ENCODE measurements at regions not wholly inside any gene's neighbourhood (a gene's known extent, or its start where the extent isn't known, plus 50 kb on each side); places are given as distances from the start of the nearest gene placed in this dataset.
"Not testable (repeated sequence)": the region's sequence is repeated elsewhere in the genome, so short reads cannot be mapped to it uniquely, and the experiment has no call there.

DNA sequence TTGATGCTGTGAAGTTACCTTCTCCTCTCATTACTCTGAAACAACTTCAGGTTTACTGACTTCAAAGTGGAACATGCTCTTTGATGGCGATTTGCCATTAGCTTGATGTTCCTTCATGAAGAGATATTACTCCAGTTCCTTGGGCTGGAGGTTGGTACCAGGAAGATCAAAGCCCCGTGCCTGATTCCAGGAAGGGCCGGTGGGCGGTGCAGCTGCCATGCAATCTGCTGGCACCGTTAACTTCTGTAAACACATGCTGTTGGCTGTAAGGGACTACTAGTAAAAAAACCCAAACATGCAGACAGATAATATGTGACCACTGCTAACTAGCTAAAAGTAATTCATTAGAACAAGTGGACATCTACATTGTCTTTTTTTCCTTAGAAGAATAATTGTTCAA is 182.8 kb upstream of the SPATA31A3 start:
- WGBS = 20% methylated on average over 1 of the region's 5 CpGs
- not testable (repeated sequence) for DNase-seq (ENCODE audit: low spot score in 2 of 2); H3K4me1 ChIP-seq

DNA sequence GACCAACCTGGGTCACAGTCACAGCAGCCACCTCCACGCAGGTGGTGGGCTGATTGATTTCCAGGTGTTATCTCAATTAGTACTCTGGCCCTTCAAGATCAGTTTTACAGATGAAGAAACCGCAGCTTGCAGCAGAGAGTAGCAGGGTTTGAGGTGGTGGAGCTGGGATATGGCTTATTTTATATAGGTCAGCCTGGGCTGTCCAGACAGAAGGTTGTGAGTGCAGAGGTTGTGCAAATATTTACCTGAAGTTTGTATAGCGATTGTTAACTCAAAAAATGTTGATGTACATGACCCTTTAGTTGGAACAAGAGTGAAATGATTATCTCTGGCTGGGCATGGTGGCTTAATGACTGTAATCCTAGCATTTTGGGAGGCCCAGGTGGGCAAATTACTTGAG is 179.4 kb upstream of the SPATA31A3 start:
- not testable (repeated sequence) for DNase-seq (ENCODE audit: low spot score in 2 of 2); H3K4me3 ChIP-seq; H3K27me3 ChIP-seq; H3K4me1 ChIP-seq; H3K9me3 ChIP-seq; H3K27ac ChIP-seq; H3K36me3 ChIP-seq
- WGBS = no CpG with 5 or more reads among the region's 3 CpGs

More for the DNA sequence above, 182.8 kb upstream of the SPATA31A3 start:
- H3K9me3 ChIP-seq, H3K27me3 ChIP-seq, H3K27ac ChIP-seq, H3K4me3 ChIP-seq, H3K36me3 ChIP-seq: not testable (repeated sequence)

DNA sequence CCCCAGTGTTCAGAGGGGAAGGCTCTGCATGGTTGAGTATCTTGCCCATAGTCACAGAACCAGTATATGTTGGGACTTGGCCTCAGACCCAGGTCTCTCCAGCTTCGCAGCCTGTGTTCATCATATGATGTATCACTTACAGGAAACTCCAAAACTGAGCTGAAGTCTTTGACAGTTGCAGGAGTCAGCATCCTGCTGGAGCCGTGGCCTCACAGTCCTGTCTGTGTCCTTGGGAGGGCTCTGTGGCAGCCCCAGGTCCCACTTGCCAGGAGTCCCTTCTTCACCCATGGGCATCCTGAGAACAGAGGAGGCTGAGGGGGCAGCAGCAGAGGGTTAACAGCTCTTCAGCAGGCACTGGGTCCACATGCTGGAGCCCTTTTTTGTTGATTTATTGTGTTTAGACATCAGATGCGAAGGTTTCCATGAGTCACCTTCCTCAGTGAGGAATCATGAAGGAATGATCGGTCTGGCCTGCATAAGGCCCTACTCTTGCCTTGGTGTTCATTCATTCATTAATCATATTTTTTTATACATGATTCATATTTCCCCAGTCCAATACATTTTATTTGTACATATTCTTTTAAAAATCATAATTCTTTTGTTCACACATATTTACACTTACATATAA is 176.3 kb upstream of the SPATA31A3 start:
- not testable (repeated sequence) for H3K4me3 ChIP-seq; H3K4me1 ChIP-seq; H3K27me3 ChIP-seq; DNase-seq (ENCODE audit: low spot score in 2 of 2); H3K9me3 ChIP-seq; H3K27ac ChIP-seq; H3K36me3 ChIP-seq
- 65% methylated on average over 2 of the region's 4 CpGs for WGBS

DNA sequence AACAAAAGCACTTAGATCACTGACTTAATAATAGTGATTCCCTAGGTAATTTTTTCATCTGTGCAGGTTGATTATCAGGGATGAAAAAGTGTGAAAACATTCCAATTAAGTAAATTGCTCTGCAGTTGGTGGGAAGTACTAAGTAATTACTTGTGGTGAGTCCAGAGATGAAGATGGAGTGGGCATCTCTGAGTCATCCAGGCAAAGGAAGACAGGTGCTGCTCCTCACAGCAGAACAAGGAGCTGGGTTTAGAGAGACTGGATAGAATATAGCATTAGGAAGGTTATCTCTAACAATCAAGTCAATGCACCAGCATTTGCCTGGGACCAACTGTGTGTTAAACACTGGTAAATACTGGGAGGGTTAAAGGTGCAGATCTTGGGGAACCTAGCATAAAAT is 174.0 kb upstream of the SPATA31A3 start:
- H3K27me3 ChIP-seq; H3K4me3 ChIP-seq; H3K27ac ChIP-seq; H3K9me3 ChIP-seq; DNase-seq (ENCODE audit: low spot score in 2 of 2); H3K36me3 ChIP-seq; H3K4me1 ChIP-seq: not testable (repeated sequence)

DNA sequence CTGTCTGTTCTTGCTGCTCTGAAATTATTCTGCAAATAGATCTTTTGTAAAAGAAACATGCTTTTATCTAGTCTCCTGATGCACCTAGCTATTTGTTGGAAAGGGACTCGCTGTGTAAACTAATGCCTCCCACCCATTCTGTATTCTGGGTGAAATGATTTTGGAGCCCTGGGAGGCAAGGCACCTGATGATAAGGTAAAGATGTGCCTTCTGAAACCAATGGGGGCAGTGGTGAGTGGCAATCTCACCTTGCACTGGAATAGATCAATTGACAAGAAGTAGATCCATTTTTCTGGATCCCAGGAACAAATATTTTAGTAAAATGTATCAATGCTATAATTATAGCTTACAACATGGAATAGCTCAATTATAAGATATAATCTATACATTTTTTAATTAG is 170.5 kb upstream of the SPATA31A3 start:
- H3K4me3 ChIP-seq; H3K27ac ChIP-seq; DNase-seq (ENCODE audit: low spot score in 2 of 2); H3K9me3 ChIP-seq; H3K36me3 ChIP-seq; H3K4me1 ChIP-seq; H3K27me3 ChIP-seq: not testable (repeated sequence)
- WGBS = no CpG with 5 or more reads among the region's 1 CpG

DNA sequence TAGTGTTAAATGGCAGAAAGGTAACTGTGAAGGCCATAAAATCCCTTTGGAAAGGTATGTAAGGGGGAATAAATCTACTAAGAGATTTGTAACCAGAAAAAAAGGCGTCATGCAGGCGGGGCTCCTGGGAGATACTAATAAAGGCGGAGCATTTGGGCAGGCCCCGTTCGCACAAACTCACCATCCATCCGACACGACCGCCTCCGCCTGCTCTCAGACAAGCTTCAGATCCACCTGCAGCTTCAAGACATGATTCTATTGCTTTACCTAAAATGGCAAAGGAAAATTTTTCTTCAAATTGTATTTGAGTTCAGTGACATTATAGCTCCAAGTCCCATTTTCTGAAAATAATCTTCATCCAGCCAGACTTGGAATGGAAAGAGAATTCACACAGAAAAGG is 162.9 kb upstream of the SPATA31A3 start:
- 91% methylated on average over 9 of the region's 9 CpGs for WGBS
- not testable (repeated sequence) for H3K9me3 ChIP-seq; H3K27me3 ChIP-seq; DNase-seq (ENCODE audit: low spot score in 2 of 2); H3K4me1 ChIP-seq; H3K36me3 ChIP-seq; H3K4me3 ChIP-seq; H3K27ac ChIP-seq

DNA sequence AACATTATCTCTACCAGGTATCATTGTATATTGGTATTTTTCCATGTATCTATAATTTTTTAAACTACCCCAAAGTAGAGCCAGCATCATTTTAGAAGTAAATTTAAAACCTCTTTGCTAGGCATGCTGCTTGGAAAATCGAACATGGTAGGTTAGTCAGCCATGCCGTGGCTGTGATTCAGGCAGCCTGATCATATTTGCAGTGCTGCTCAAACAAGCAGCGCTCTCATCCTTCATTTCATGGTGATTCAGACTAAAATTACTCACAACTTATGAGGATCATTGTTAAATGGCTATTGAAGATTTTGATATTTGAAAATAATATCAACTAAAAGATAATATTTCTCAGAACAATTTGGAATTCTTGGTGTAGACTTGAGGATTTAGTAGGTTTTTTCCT is 161.2 kb upstream of the SPATA31A3 start:
- not testable (repeated sequence) for H3K27ac ChIP-seq; DNase-seq (ENCODE audit: low spot score in 2 of 2); H3K36me3 ChIP-seq; H3K27me3 ChIP-seq; H3K4me3 ChIP-seq; H3K9me3 ChIP-seq; H3K4me1 ChIP-seq
- no CpG with 5 or more reads among the region's 3 CpGs for WGBS

DNA sequence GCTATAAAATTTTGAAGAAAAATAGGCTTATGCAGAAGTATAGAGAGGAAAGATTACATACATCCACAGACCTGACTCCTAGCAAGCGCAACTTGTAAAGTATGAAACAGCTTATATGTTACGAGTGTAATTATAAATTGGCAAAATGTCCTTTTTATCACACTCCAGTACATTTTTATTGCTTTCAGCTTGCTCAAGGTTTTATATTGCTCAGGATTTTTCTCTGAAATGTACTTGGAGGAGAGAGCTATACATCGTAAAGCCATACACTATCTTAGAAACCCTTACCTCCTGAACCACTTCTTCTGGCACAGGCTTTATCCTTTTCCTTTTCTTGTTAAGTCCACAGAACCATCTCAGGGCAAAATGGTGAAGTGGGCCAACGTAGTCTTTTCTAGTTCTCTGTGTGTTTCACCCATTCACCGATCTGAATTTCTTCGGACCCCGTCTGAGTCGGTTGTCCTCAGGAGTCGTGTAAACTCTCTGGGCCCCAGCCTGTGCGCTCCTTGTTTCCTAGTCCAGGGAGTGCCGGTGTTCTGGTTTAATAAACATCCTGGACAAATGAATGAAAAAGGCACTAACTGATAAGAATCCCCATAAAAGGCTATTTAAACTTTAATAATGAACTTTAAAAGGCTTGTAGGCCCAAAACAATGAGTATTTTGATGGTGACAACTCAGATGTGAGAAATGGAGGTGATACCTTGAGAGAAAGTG is 150.2 kb upstream of the SPATA31A3 start:
- not testable (repeated sequence) for H3K4me3 ChIP-seq, H3K9me3 ChIP-seq
- WGBS = 89% methylated on average over 3 of the region's 11 CpGs

DNA sequence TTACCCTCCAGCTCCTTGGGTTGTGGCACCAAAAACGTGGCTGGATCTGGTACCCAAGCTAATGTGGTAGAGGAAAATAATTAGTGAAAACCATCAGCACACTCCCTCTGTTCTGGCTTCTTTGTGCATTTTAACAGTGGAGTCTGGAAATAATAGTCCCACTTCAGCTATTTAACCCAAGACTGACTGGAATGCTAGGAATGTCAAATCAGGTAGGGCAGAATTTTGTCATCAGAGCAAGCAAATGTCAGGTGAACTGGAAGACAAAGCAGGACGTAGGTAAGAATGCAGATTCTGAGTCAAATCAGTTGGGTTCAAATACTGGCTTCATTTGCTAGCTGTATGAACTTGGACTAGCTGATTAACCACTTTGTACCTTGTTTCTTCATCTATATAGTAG is 144.0 kb upstream of the SPATA31A3 start:
- H3K4me3 ChIP-seq = not testable (repeated sequence)
- no CpG with 5 or more reads among the region's 2 CpGs for WGBS

More for the DNA sequence above, 150.2 kb upstream of the SPATA31A3 start:
- not testable (repeated sequence) for H3K27ac ChIP-seq; H3K4me1 ChIP-seq; DNase-seq (ENCODE audit: low spot score in 2 of 2); H3K27me3 ChIP-seq; H3K36me3 ChIP-seq

DNA sequence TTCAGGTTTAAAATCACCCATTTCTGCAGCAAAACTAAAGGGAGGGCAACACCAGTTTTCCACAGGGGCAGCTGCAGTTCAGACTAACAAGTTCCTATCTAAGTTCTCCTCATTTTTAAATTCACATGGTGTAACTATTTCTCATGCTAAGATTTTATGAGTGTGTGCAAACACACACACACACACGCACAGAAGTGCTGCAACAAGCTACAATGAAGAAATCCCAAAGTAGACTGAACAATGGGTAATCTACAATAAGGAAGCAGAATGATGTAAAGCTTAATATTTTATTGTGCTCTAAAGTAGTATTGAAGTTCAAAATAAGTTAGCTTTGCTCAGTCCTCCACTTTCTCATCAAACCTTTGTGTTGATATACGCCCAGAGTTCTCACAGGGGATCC is 140.8 kb upstream of the SPATA31A3 start:
- H3K27ac ChIP-seq; H3K4me3 ChIP-seq; H3K36me3 ChIP-seq; H3K27me3 ChIP-seq; H3K9me3 ChIP-seq; H3K4me1 ChIP-seq; DNase-seq (ENCODE audit: low spot score in 2 of 2): not testable (repeated sequence)
- 94% methylated on average over 1 of the region's 2 CpGs for WGBS

More for the DNA sequence above, 144.0 kb upstream of the SPATA31A3 start:
- DNase-seq (ENCODE audit: low spot score in 2 of 2); H3K27me3 ChIP-seq; H3K27ac ChIP-seq; H3K4me1 ChIP-seq; H3K9me3 ChIP-seq; H3K36me3 ChIP-seq: not testable (repeated sequence)

DNA sequence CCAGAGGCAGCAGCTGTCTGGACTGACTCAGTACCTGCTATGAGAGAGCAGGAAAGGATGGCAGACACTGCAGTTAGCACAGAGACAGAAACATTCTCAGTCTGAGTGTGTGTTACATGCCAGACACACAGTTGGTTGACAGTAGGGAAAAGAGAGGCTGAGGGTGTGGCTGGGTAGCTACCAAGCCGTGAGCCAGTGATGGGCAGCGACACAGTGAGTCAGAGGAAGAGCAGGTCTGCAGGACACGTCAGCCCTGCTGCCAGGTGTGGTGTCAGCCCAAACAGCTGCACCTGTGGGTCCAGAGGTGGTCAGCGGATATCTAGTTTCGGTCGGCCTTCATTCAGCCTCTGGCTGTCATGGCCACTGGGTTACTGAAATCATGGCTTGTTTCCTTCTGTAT is 124.4 kb upstream of the SPATA31A3 start:
- not testable (repeated sequence) for H3K4me1 ChIP-seq; DNase-seq (ENCODE audit: low spot score in 2 of 2); H3K4me3 ChIP-seq; H3K27ac ChIP-seq; H3K27me3 ChIP-seq; H3K36me3 ChIP-seq; H3K9me3 ChIP-seq
- WGBS = no CpG with 5 or more reads among the region's 6 CpGs

DNA sequence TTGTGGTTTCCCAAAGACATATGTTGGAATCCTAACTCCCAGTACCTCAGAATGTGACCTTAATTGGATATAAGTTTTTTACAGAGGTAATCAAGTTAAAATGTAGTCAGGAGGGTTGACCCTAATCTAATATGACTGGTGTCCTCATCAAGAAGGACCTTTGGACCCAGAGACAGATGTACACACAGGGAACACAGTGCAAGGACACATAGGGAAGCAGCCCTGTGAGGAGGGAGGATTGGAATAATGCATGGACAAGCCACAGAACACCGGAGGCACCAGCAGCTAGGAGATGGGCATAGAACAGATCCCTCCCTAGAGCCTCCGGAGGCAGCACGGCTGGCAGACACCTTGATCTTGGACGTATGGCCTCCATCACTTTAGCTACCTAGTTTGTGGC is 119.8 kb upstream of the SPATA31A3 start:
- not testable (repeated sequence) for H3K27me3 ChIP-seq; H3K4me1 ChIP-seq; H3K9me3 ChIP-seq; H3K4me3 ChIP-seq; H3K27ac ChIP-seq; H3K36me3 ChIP-seq; DNase-seq (ENCODE audit: low spot score in 2 of 2)
- no CpG with 5 or more reads among the region's 4 CpGs for WGBS

DNA sequence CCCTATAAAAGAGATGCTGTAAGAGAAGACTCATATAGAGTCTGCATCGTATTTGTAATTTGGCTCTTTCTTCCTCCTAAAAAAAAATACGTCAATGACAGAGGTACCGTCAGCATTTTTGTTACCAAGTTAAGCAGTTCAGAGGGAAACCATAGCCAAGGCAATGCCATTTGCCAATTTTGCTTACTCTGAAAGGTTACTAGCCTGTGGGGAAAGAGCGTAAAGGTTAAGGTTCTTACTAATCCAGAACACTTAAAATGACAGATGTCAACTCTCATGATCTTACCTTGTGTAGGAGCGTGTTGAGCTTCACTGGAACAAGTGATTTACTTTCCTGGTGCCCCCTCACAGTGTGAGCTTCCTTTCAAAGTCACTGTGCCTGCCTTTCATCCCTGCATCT is 119.4 kb upstream of the SPATA31A3 start:
- H3K4me3 ChIP-seq; DNase-seq (ENCODE audit: low spot score in 2 of 2); H3K27ac ChIP-seq; H3K27me3 ChIP-seq; H3K36me3 ChIP-seq; H3K9me3 ChIP-seq; H3K4me1 ChIP-seq: not testable (repeated sequence)
- WGBS = 82% methylated on average over 5 of the region's 5 CpGs

DNA sequence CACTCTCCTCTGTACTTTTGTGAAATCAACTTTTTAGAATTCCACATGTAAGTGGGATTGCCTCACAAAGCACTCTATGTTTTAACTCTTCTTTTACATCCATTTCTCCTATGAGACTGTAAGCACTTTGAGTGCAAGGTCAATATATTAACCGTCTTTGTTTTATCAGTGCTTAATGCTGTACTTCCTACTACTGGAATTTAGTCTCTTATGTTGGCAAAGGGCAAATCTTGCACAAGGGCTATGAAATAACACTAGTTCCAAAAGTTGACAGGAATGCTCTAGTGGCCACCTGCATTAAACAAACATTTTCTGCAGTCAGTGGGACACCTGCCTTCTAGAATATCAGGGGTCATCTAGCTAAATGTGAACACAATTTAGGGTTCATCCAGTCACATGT is 117.5 kb upstream of the SPATA31A3 start:
- not testable (repeated sequence) for H3K4me1 ChIP-seq; H3K27ac ChIP-seq; H3K36me3 ChIP-seq; DNase-seq (ENCODE audit: low spot score in 2 of 2); H3K27me3 ChIP-seq; H3K4me3 ChIP-seq; H3K9me3 ChIP-seq
- WGBS = 77% methylated on average over 1 of the region's 1 CpG

DNA sequence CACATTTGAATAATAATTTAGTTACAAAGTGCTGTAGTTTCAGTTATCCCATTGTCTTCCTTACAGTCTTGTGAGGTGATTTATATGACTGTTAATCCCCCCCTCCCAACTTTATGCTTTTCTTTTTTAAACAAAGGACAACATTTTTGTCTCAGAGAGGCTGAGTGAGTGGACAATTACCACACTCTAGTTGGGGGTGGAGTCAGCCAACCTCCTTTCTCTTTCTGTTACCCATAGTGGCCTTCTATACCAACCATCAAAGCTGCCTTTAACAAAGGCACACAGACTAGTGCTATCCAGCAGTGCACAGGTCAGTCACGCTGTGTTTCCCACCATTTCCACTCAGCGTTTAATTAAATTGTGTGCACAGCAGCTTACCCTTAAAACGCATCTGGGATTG is 114.3 kb upstream of the SPATA31A3 start:
- 63% methylated on average over 2 of the region's 3 CpGs for WGBS
- H3K36me3 ChIP-seq; H3K4me3 ChIP-seq; H3K27ac ChIP-seq; H3K27me3 ChIP-seq; H3K4me1 ChIP-seq; H3K9me3 ChIP-seq; DNase-seq (ENCODE audit: low spot score in 2 of 2): not testable (repeated sequence)
